ENCODE measurements at regions not wholly inside any gene's neighbourhood (a gene's known extent, or its start where the extent isn't known, plus 50 kb on each side); places are given as distances from the start of the nearest gene placed in this dataset.

GRCh38 chr2:128746356-128746755, 427.7 kb upstream of the HS6ST1 start:
- H3K27me3 ChIP-seq (ENCODE audit: control insufficient read depth, insufficient read depth, low read length), result no peaks in the 10 kb centered on the region
- no peak overlapping the region for H3K4me3 ChIP-seq (ENCODE audit: low read depth, low read length)
- no peaks in the 10 kb centered on the region for H3K4me1 ChIP-seq (ENCODE audit: control insufficient read depth, insufficient read depth, low read length)
- no peak overlapping the region for H3K9ac ChIP-seq (ENCODE audit: low read length)
- no peaks in the 10 kb centered on the region for H3K9me3 ChIP-seq (ENCODE audit: control insufficient read depth, insufficient read depth, low read depth, low read length)
- no peak overlapping the region for H3K27ac ChIP-seq (ENCODE audit: low read depth, low read length)
- no peaks in the 10 kb centered on the region for H3K36me3 ChIP-seq (ENCODE audit: control insufficient read depth, insufficient read depth, low read length)

- Histone ChIP-seq H3K27me3 (ENCODE audit: control insufficient read depth, insufficient read depth, low read length) (no peaks in the 10 kb centered on the region), H3K4me3 (ENCODE audit: low read depth, low read length) (no peak overlapping the region), H3K4me1 (ENCODE audit: control insufficient read depth, insufficient read depth, low read length) (no peaks in the 10 kb centered on the region), H3K36me3 (ENCODE audit: control insufficient read depth, insufficient read depth, low read length) (no peaks in the 10 kb centered on the region), H3K9ac (ENCODE audit: low read length) (no peak overlapping the region), H3K9me3 (ENCODE audit: control insufficient read depth, insufficient read depth, low read depth, low read length) (no peaks in the 10 kb centered on the region), H3K27ac (ENCODE audit: low read depth, low read length) (no peak overlapping the region)
Observed at GRCh38 chr2:128748336-128748735, 429.7 kb upstream of the HS6ST1 start.

GRCh38 chr2:128748835-128749605, 430.4 kb upstream of the HS6ST1 start:
- H3K27me3 ChIP-seq (ENCODE audit: control insufficient read depth, insufficient read depth, low read length), result no peaks in the 10 kb centered on the region
- H3K27ac ChIP-seq (ENCODE audit: low read depth, low read length), result no peak overlapping the region
- no peaks in the 10 kb centered on the region for H3K36me3 ChIP-seq (ENCODE audit: control insufficient read depth, insufficient read depth, low read length)
- no peaks in the 10 kb centered on the region for H3K9me3 ChIP-seq (ENCODE audit: control insufficient read depth, insufficient read depth, low read depth, low read length)
- H3K4me3 ChIP-seq (ENCODE audit: low read depth, low read length), result no peak overlapping the region
- peaks cover 6% of the 10 kb centered on the region; the same call in 1 of the 2 replicates for H3K4me1 ChIP-seq (ENCODE audit: control insufficient read depth, insufficient read depth, low read length)
- no peak overlapping the region for H3K9ac ChIP-seq (ENCODE audit: low read length)

GRCh38 chr2:128750328-128751165, 431.9 kb upstream of the HS6ST1 start:
- no peaks in the 10 kb centered on the region for H3K36me3 ChIP-seq (ENCODE audit: control insufficient read depth, insufficient read depth, low read length)
- H3K9me3 ChIP-seq (ENCODE audit: control insufficient read depth, insufficient read depth, low read depth, low read length), result no peaks in the 10 kb centered on the region
- H3K9ac ChIP-seq (ENCODE audit: low read length), result no peak overlapping the region
- peaks cover 12% of the 10 kb centered on the region; the same call in 1 of the 2 replicates for H3K4me1 ChIP-seq (ENCODE audit: control insufficient read depth, insufficient read depth, low read length)
- no peak overlapping the region for H3K4me3 ChIP-seq (ENCODE audit: low read depth, low read length)
- H3K27ac ChIP-seq (ENCODE audit: low read depth, low read length), result no peak overlapping the region
- no peaks in the 10 kb centered on the region for H3K27me3 ChIP-seq (ENCODE audit: control insufficient read depth, insufficient read depth, low read length)

- peaks cover 12% of the 10 kb centered on the region; the same call in 1 of the 2 replicates for H3K4me1 ChIP-seq (ENCODE audit: control insufficient read depth, insufficient read depth, low read length)
Observed at GRCh38 chr2:128751746-128752145, 433.1 kb upstream of the HS6ST1 start.

GRCh38 chr2:128752691-128753263, 434.1 kb upstream of the HS6ST1 start:
- H3K36me3 ChIP-seq (ENCODE audit: control insufficient read depth, insufficient read depth, low read length), result no peaks in the 10 kb centered on the region
- no peaks in the 10 kb centered on the region for H3K9me3 ChIP-seq (ENCODE audit: control insufficient read depth, insufficient read depth, low read depth, low read length)
- H3K9ac ChIP-seq (ENCODE audit: low read length), result no peak overlapping the region
- H3K27me3 ChIP-seq (ENCODE audit: control insufficient read depth, insufficient read depth, low read length), result no peaks in the 10 kb centered on the region
- H3K27ac ChIP-seq (ENCODE audit: low read depth, low read length), result no peak overlapping the region
- no peak overlapping the region for H3K4me3 ChIP-seq (ENCODE audit: low read depth, low read length)
- peaks cover 12% of the 10 kb centered on the region; the same call in 1 of the 2 replicates for H3K4me1 ChIP-seq (ENCODE audit: control insufficient read depth, insufficient read depth, low read length)

More at GRCh38 chr2:128751746-128752145, 433.1 kb upstream of the HS6ST1 start:
- H3K9me3 ChIP-seq (ENCODE audit: control insufficient read depth, insufficient read depth, low read depth, low read length), result no peaks in the 10 kb centered on the region
- no peak overlapping the region for H3K27ac ChIP-seq (ENCODE audit: low read depth, low read length)
- no peaks in the 10 kb centered on the region for H3K36me3 ChIP-seq (ENCODE audit: control insufficient read depth, insufficient read depth, low read length)
- H3K27me3 ChIP-seq (ENCODE audit: control insufficient read depth, insufficient read depth, low read length), result no peaks in the 10 kb centered on the region
- H3K4me3 ChIP-seq (ENCODE audit: low read depth, low read length), result no peak overlapping the region
- H3K9ac ChIP-seq (ENCODE audit: low read length), result no peak overlapping the region

GRCh38 chr2:128753321-128753720, 434.7 kb upstream of the HS6ST1 start:
- no peak overlapping the region for H3K27ac ChIP-seq (ENCODE audit: low read depth, low read length)
- no peak overlapping the region for H3K9ac ChIP-seq (ENCODE audit: low read length)
- H3K36me3 ChIP-seq (ENCODE audit: control insufficient read depth, insufficient read depth, low read length), result no peaks in the 10 kb centered on the region
- H3K27me3 ChIP-seq (ENCODE audit: control insufficient read depth, insufficient read depth, low read length), result no peaks in the 10 kb centered on the region
- H3K4me1 ChIP-seq (ENCODE audit: control insufficient read depth, insufficient read depth, low read length), result peaks cover 12% of the 10 kb centered on the region; the same call in 1 of the 2 replicates
- no peaks in the 10 kb centered on the region for H3K9me3 ChIP-seq (ENCODE audit: control insufficient read depth, insufficient read depth, low read depth, low read length)
- H3K4me3 ChIP-seq (ENCODE audit: low read depth, low read length), result no peak overlapping the region

GRCh38 chr2:128753800-128754199, 435.1 kb upstream of the HS6ST1 start:
- Histone ChIP-seq H3K9ac (ENCODE audit: low read length) (no peak overlapping the region), H3K4me1 (ENCODE audit: control insufficient read depth, insufficient read depth, low read length) (peaks cover 12% of the 10 kb centered on the region; the same call in 1 of the 2 replicates), H3K4me3 (ENCODE audit: low read depth, low read length) (no peak overlapping the region), H3K9me3 (ENCODE audit: control insufficient read depth, insufficient read depth, low read depth, low read length) (no peaks in the 10 kb centered on the region), H3K27me3 (ENCODE audit: control insufficient read depth, insufficient read depth, low read length) (no peaks in the 10 kb centered on the region), H3K27ac (ENCODE audit: low read depth, low read length) (no peak overlapping the region), H3K36me3 (ENCODE audit: control insufficient read depth, insufficient read depth, low read length) (no peaks in the 10 kb centered on the region)

GRCh38 chr2:128754246-128754724, 435.6 kb upstream of the HS6ST1 start:
- no peaks in the 10 kb centered on the region for H3K9me3 ChIP-seq (ENCODE audit: control insufficient read depth, insufficient read depth, low read depth, low read length)
- no peaks in the 10 kb centered on the region for H3K27me3 ChIP-seq (ENCODE audit: control insufficient read depth, insufficient read depth, low read length)
- no peaks in the 10 kb centered on the region for H3K36me3 ChIP-seq (ENCODE audit: control insufficient read depth, insufficient read depth, low read length)
- peaks cover 12% of the 10 kb centered on the region; the same call in 1 of the 2 replicates for H3K4me1 ChIP-seq (ENCODE audit: control insufficient read depth, insufficient read depth, low read length)
- H3K27ac ChIP-seq (ENCODE audit: low read depth, low read length), result no peak overlapping the region
- H3K9ac ChIP-seq (ENCODE audit: low read length), result no peak overlapping the region
- no peak overlapping the region for H3K4me3 ChIP-seq (ENCODE audit: low read depth, low read length)

- Histone ChIP-seq H3K27ac (ENCODE audit: low read depth, low read length) (no peak overlapping the region), H3K9me3 (ENCODE audit: control insufficient read depth, insufficient read depth, low read depth, low read length) (peaks cover 4% of the 10 kb centered on the region; the same call in 1 of the 2 replicates), H3K27me3 (ENCODE audit: control insufficient read depth, insufficient read depth, low read length) (no peaks in the 10 kb centered on the region), H3K9ac (ENCODE audit: low read length) (no peak overlapping the region), H3K4me1 (ENCODE audit: control insufficient read depth, insufficient read depth, low read length) (peaks cover 12% of the 10 kb centered on the region; the same call in 1 of the 2 replicates), H3K36me3 (ENCODE audit: control insufficient read depth, insufficient read depth, low read length) (no peaks in the 10 kb centered on the region), H3K4me3 (ENCODE audit: low read depth, low read length) (no peak overlapping the region)
Observed at GRCh38 chr2:128755695-128756364, 437.2 kb upstream of the HS6ST1 start.
